ENCODE measurements at regions not wholly inside any gene's neighbourhood (a gene's known extent, or its start where the extent isn't known, plus 50 kb on each side); places are given as distances from the start of the nearest gene placed in this dataset.

DNA sequence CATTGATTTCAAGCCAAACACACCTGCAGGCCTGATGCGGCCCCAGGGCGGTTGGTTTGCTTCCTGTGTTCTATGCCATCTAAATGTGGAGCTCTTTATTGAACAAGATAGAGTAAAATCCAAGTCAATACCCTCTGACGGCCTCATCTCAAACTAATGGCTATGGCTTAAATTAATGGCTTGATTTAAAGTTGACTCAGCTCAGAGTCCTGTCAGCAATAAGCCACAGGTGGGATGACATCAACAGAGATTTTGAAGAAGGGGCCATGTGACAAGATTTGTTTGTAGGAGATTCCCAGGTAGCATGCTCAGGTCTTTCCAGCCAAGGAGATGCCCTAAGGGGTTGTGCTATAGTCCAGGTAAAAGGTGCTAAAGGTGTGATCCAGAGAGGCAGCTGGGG lies 66.7 kb upstream of the ZNF32 start:
- no peak for TF ChIP-seq POLR2AphosphoS5 (IDR thresholded peaks at IDR 0.05)
- TF ChIP-seq, protein P1, sequence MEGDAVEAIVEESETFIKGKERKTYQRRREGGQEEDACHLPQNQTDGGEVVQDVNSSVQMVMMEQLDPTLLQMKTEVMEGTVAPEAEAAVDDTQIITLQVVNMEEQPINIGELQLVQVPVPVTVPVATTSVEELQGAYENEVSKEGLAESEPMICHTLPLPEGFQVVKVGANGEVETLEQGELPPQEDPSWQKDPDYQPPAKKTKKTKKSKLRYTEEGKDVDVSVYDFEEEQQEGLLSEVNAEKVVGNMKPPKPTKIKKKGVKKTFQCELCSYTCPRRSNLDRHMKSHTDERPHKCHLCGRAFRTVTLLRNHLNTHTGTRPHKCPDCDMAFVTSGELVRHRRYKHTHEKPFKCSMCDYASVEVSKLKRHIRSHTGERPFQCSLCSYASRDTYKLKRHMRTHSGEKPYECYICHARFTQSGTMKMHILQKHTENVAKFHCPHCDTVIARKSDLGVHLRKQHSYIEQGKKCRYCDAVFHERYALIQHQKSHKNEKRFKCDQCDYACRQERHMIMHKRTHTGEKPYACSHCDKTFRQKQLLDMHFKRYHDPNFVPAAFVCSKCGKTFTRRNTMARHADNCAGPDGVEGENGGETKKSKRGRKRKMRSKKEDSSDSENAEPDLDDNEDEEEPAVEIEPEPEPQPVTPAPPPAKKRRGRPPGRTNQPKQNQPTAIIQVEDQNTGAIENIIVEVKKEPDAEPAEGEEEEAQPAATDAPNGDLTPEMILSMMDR (IDR thresholded peaks at IDR 0.05), result no peak
